Ovary (tissue), 3 donors: ENCODE measurements at regions not wholly inside any gene's neighbourhood (a gene's known extent, or its start where the extent isn't known, plus 50 kb on each side); places are given as distances from the start of the nearest gene placed in this dataset.

Experiments used
- EP300 ChIP-seq: sonication (generic); formaldehyde crosslinking; IDR thresholded peaks from one replicate; pipeline ENCODE4 v1.6.1; 2017; ENCODE audit warnings: antibody characterized with exemption
- POLR2A ChIP-seq: fragments of 450-650 bp; IDR thresholded peaks from one replicate; pipeline ENCODE4 v1.6.1; 2017; ENCODE audit warnings: antibody characterized with exemption, mild to moderate bottlenecking, moderate library complexity
- TF ChIP-seq, protein P1 (sequence below), 3 donors: fragments of 450-650 bp in 2 of 3; fragments of 200-600 bp in 1 of 3; IDR thresholded peaks; one replicate each; pipeline versions ENCODE4 v1.5.1 to v1.8.0; 2016 to 2022; ENCODE audit warnings: antibody characterized with exemption in 3 of 3, mild to moderate bottlenecking in 1 of 3
- donor health status: DM: no; HTN: no; CAD: no.

DNA sequence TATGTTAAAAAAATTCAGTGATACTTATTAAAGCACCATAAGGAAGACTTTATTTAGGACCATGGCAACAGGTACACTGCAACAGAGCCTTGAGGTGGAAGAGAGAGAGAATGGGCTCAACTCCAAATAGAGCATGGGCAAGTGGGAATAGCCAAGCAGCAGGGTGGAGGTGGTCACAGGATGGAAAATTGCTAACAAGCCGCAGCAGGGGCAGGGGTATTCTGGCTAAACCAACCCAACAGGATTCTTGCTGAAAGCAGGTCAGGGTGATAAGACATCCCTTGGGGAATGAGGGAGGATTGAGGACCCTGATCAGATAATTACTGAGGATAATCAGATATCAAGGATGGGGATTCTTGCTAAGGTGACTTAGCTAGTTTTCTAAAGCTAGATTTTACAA lies 177.5 kb downstream of the ZIC3 start:
- TF ChIP-seq, protein P1, sequence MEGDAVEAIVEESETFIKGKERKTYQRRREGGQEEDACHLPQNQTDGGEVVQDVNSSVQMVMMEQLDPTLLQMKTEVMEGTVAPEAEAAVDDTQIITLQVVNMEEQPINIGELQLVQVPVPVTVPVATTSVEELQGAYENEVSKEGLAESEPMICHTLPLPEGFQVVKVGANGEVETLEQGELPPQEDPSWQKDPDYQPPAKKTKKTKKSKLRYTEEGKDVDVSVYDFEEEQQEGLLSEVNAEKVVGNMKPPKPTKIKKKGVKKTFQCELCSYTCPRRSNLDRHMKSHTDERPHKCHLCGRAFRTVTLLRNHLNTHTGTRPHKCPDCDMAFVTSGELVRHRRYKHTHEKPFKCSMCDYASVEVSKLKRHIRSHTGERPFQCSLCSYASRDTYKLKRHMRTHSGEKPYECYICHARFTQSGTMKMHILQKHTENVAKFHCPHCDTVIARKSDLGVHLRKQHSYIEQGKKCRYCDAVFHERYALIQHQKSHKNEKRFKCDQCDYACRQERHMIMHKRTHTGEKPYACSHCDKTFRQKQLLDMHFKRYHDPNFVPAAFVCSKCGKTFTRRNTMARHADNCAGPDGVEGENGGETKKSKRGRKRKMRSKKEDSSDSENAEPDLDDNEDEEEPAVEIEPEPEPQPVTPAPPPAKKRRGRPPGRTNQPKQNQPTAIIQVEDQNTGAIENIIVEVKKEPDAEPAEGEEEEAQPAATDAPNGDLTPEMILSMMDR (IDR thresholded peaks at IDR 0.05) = no peak
- TF ChIP-seq POLR2A = no peak
- TF ChIP-seq EP300 = no peak
